HG03565 (cell line): ENCODE measurements at regions not wholly inside any gene's neighbourhood (a gene's known extent, or its start where the extent isn't known, plus 50 kb on each side); places are given as distances from the start of the nearest gene placed in this dataset.
A peak's percentile ranks its signal among the peaks of the same experiment; 100 is the strongest.
"Not testable (repeated sequence)": the region's sequence is repeated elsewhere in the genome, so short reads cannot be mapped to it uniquely, and the experiment has no call there.

Source experiments
- ATAC-seq: cut with Tn5 transposase; IDR thresholded peaks from one replicate; pipeline ENCODE4 v1.9.1; 2021; ENCODE audit warnings: mild to moderate bottlenecking, moderate library complexity; ENCODE audit not compliant: unreplicated experiment

DNA sequence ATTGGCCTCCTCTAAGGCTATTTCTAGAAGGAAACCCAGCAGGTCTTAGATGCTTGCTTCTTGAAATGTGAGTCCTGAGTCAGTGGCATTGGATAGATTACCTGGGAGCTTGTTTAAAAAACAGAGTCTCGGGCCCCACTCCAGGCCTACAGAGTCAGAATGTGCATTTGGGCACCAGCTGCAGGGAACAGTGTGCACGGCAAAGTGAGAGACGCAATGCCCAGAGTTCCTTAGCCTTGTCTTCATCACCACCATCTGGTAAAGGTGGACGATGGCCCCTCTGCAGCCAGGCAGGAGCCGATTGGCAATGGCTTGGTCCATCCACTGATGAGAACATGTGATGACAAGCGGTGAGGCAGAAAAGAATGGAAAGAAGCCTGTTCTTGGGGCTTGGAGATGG is 102.1 kb upstream of the TSC22D1 start:
- no peak for ATAC-seq

DNA sequence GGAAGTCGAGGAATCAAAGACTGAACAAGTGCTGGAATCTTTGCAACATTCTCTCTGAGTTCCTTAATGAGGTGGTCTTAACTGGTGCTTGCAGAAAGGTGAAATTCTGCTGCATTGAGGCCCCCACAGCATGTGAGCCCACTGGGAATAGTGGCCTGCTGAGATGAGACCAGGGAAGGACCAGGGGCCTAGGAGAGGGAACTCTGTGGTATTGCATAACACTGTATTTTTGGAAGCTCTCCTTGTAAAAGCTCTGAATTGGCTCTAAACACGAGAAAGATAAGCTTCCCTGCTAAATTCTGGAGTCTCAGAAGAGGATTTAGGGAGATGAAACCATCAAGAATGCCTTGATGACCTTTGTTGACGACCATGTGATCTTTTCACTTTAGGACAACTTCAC is 100.4 kb upstream of the TSC22D1 start:
- ATAC-seq = no peak

DNA sequence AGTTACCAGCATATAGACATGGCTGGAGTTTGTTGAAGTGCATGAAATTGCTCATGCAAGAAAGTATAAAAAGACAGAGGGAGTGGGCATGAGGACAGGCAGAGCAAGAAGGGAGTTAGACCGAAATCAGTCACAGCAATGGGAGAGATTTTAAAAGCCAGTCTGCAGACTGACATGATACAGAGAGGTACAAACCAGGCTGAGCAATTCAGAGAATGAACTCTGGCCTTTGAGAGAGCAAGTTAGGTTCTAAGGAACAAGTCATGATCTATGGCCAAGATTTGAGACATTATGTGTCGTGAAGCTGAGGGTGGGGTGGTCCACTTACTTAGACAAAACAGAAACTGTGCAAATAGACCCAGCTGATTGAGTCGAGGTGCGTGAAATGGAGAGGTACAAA is 93.4 kb upstream of the TSC22D1 start:
- ATAC-seq = no peak

- no peak for ATAC-seq
These were observed 92.6 kb upstream of the TSC22D1 start for GRCh38 chr13:44668688-44669087.

GRCh38 chr13:44667943-44668342 is 91.8 kb upstream of the TSC22D1 start:
- peak; percentile 84 for ATAC-seq

DNA sequence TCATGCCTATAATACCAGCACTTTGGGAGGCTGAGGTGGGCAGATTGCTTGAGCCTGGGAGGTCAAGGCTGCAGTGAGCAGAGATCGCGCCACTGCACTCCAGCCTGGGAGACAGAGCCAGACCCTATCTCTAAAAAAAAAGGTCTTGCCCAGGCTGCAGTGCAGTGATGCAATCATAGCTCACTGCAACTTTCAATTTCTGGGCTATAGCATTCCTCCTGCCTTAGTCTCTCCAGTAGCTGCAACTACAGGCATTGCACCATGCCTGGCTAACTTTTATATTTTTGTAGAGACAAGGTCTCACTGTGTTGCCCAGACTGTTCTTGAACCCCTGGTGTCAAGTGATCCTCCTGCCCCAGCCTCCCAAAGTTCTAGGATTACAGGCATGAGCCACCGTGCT is 90.4 kb upstream of the TSC22D1 start:
- ATAC-seq = not testable (repeated sequence)

DNA sequence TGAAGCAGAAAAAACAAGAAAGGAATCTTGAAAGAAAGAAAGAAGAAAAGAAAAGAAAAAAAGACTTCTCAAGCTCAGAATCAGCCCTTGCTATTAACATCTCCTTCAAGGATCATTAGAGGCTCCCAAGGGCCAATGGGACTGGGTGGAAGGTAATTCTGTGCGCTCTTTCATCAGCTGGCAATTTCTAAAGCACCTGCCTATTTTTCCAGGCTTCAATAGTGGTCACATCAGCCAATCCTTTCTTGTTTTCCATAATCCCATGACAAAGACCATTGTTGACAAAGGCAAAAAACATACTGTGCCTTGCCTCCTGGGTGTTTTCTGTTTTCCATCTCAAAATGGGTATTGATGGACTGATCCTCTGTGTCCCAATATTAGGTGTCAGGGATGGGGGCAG is 88.2 kb upstream of the TSC22D1 start:
- ATAC-seq = no peak

GRCh38 chr13:44662515-44662914 is 86.4 kb upstream of the TSC22D1 start:
- no peak for ATAC-seq

DNA sequence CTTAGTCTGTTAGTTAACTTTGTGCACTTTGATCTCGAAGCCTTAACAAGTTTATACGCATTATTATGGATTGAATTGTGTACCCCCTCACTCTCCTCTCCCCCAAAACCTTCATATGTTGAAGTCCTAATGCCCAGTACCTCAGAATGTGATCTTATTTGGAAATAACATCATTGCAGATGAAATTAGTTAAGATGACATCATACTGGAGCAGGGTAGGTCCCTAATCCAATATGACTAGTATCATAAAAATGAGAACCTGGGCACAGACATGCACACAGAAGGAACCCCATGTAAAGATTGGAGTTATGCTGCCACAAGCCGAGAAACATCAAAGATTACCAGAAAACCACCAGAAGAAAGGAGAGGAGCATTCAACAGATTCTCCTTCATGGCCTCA is 85.8 kb upstream of the TSC22D1 start:
- no peak for ATAC-seq

GRCh38 chr13:44660050-44660449 is 83.9 kb upstream of the TSC22D1 start:
- no peak for ATAC-seq

DNA sequence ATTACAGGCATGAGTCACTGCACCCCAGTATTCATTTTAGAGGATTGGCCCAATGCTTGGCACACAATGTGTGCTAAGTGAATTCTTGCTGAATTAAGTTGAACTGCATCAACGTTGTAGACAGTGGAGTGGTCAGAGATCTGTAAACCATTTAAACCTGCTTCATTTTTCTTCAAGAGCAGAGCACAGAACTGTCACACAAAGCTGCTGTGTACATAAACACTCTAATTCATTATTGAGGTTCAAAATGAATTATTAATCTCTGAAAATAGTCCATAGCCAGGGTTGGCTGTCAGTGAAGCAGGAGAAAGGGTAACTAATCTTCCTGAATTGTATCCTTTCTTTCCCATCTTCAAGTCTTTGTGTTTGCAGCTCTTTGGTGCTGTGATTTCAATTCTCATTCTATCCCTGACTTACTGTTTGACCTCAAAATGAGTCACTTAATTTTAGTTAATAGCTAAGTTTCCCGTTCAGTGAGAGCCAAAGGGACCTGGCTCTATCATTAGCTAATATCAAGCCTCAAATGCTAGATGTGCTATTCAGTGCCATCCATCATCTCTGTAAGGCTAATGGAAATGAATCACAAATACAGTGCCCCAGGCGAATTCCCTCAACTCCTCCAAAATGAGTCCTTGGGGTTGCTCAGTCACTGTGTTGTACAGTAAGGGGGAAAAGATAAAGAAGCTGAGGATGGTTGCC is 77.0 kb upstream of the TSC22D1 start:
- no peak for ATAC-seq

- no peak for ATAC-seq
These were observed 76.0 kb upstream of the TSC22D1 start for GRCh38 chr13:44652168-44652567.

- ATAC-seq = no peak
These were observed 75.6 kb upstream of the TSC22D1 start for GRCh38 chr13:44651724-44652123.

- ATAC-seq = no peak
These were observed 75.1 kb upstream of the TSC22D1 start for GRCh38 chr13:44651209-44651608.

DNA sequence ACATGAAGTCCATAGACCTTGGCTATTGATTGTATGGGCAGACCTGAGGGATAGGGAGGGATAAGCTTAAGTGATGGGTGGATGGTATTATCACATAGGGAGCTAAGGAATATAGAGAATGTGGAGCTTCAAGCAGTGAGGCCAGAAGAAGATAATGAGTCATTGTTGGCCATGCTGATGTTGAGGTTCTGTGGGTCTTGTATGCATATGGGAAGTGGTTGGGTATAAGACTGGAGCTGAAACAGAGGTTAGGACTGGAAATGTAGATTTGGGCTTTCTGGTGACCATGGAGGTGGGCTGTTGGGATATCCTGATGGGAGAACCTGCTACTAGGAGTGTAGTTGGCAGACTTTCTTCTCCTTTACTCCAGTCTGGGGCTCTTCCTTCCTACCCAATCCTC is 73.7 kb upstream of the TSC22D1 start:
- no peak for ATAC-seq

DNA sequence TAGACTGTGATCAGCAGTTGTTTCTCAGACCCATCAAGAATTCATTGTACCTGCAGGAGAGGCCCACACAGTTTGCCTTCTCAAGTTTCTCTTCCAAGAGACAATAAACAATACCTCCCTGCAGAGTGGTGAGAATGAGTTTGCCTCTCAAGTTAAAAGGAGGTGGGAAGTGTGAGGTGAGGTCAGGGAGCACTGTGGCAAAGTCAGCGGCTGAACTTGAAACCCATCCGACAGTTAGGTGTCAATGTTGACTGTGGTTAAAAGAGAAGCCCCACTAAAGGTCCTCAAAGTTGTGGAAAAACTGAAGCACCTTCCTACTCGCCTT is 72.9 kb upstream of the TSC22D1 start:
- no peak for ATAC-seq

DNA sequence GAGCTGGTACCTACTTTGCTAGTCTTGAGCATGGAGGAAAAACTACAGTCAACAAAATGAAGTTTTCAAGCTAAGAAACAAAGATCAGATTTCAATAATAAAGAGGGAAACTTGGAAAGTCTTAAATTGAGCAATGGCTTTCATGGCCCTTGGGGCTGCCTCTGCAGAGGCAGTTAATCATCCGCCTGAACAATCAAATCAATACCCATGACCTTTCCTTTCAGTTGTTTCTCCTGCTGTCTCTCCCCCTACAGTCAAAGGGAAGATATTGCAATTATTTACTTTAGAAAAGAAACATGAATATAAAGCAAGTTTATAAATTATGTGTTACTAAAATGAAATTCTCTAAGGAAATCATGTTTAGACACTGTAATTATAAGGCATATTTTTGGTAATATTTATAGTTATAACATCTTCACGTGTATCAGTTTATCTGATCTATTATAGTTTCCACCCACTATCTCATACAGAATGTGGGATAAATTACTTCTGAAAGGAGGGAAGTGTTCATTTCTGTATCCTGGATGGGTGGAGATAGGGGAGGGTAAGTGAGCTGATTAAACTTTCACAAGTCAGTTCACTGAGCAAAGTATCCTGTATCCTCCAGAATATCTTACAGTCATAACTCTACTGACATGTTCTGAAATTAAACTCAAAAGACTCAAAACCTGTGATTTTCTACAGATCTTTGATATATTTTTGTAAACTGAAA is 72.4 kb upstream of the TSC22D1 start:
- ATAC-seq = no peak

DNA sequence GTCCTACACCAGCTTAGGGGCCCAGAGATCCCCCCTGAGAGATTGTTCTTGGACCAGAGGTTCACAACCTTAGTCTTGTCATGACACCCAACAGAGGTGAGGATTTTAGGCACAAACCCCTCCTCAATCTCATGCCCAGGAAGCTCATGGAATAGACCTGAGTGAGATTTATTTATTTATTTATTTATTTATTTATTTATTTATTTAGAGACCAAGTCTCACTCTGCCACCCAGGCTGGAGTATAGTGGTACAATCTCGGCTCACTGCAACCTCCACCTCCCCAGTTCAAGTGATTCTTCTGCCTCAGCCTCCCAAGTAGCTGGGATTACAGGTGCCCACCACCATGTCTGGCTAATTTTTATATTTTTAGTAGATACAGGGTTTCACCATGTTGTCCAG is 71.4 kb upstream of the TSC22D1 start:
- not testable (repeated sequence) for ATAC-seq

- no peak for ATAC-seq
These were observed 69.9 kb upstream of the TSC22D1 start for GRCh38 chr13:44646044-44646443.

- ATAC-seq = no peak
These were observed 67.1 kb upstream of the TSC22D1 start for GRCh38 chr13:44643256-44643655.

GRCh38 chr13:44637581-44637980 is 61.5 kb upstream of the TSC22D1 start:
- no peak for ATAC-seq

GRCh38 chr13:44629465-44630183 is 53.5 kb upstream of the TSC22D1 start:
- ATAC-seq = no peak
